NCI-H2107 (cell line): ENCODE measurements at regions not wholly inside any gene's neighbourhood (a gene's known extent, or its start where the extent isn't known, plus 50 kb on each side); places are given as distances from the start of the nearest gene placed in this dataset.
"Not testable (repeated sequence)": the region's sequence is repeated elsewhere in the genome, so short reads cannot be mapped to it uniquely, and the experiment has no call there.

Experiments
- DNase-seq: peaks from one replicate; lab custom pipeline; 2025; lab: John Stamatoyannopoulos, UW

GRCh38 chr4:28082686-28083390 is 1222.2 kb downstream of the STIM2 start:
- no peak for DNase-seq

- DNase-seq = no peak
Measured at GRCh38 chr4:28092610-28093009, 1232.0 kb downstream of the STIM2 start.

DNA sequence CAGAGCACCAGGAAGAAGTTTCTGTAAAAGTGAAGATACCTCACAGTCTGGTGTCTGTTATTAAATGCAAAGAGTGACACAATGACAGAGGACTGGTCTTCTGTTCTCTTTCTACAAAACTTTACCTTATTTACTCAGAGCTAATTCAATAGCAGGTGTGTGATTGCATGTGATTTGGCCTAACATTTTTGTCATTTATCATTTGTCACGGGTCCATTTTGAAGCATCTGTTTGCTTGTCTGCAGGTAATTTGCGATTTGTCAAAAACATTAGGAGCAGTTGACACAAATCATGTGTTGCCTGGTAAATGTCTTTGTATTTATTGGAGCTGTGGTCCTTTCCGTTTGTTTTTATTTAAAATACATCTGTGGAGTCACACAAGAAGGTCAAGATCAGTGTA is 1232.4 kb downstream of the STIM2 start:
- no peak for DNase-seq

GRCh38 chr4:28101583-28101982 is 1240.9 kb downstream of the STIM2 start:
- DNase-seq = no peak

- no peak for DNase-seq
Measured at GRCh38 chr4:28105271-28105859, 1244.7 kb downstream of the STIM2 start.

- DNase-seq = no peak
Measured at GRCh38 chr4:28106155-28106554, 1245.5 kb downstream of the STIM2 start.

GRCh38 chr4:28109801-28110200 is 1249.2 kb downstream of the STIM2 start:
- DNase-seq = no peak

DNA sequence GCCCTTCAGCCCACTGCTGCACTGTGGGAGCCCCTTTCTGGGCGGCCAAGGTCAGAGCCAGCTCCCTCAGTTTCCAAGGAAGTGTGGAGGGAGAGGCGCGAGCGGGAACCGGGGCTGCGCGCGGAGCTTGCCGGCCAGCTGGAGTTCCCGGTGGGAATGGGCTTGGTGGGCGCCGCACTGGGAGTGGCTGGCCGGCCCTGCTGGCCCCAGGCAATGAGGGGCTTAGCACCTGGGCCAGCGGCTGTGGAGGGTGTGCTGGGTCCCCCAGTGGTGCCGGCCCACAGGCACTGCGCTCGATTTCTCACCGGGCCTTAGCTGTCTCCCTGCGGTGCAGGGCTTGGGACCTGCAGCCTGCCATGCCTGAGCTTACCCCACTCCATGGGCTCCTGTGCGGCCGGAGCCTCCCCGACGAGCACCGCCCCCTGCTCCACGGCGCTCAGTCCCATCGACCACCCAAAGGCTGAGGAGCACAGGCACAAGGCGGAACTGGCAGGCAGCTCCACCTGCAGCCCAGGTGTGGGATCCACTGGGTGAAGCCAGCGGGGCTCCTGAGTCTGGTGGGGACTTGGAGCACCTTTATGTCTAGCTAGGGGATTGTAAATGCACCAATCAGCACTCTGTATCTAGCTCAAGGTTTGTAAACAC is 1252.2 kb downstream of the STIM2 start:
- DNase-seq = not testable (repeated sequence)

DNA sequence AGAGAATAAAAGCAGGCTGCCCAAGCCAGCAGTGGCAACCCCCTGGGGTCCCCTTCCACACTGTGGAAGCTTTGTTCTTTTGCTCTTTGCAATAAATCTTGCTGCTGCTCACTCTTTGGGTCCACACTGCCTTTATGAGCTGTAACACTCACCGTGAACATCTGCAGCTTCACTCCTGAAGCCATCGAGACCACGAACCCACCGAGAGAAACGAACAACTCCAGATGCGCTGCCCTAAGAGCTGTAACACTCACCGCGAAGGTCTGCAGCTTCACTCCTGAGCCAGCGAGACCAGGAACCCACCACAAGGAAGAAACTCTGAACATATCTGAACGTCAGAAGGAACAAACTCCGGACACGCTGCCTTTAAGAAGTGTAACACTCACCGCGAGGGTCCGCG is 1252.9 kb downstream of the STIM2 start:
- DNase-seq = not testable (repeated sequence)

- DNase-seq = not testable (repeated sequence)
Measured at GRCh38 chr4:28116526-28117083, 1256.0 kb downstream of the STIM2 start.

GRCh38 chr4:28117084-28117682 is 1256.5 kb downstream of the STIM2 start:
- no peak for DNase-seq

DNA sequence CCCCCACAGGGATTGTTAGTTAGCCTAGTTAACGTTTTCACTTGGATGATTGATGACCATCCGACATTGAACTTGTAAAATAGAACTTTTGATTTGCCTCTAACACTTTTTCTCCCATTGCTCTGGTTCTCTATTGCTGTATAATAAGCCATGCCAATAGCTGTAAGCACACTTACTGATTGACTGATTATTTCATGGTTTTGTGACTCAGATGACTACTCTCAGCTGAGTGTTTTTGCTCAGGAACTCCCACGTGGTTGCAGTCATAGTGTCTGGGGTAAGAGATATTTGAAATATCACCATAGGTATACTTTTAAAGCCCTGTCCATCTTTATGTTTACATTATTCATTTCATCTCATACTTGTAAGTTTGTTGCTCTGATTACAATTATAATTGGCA is 1285.5 kb downstream of the STIM2 start:
- DNase-seq = no peak

- DNase-seq = no peak
Measured at GRCh38 chr4:28148221-28148620, 1287.6 kb downstream of the STIM2 start.

DNA sequence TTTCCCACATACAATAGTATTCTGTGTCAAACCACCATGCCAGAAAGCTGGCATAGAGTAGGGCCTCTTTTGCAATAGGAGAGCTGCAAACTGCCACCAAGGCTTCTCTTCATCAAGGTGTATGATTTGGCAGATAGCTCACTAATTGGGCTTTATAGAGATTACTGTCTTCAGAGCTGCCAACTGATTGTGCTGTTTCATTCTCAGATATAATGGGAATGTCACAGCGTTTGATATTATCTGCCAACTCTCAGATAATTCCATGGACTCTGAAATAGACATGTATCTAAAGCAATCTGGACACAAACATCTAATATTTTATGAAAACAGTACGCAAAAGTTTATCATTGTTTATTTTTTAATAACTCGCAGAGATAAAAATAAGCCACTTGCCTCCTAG is 1289.1 kb downstream of the STIM2 start:
- no peak for DNase-seq

DNA sequence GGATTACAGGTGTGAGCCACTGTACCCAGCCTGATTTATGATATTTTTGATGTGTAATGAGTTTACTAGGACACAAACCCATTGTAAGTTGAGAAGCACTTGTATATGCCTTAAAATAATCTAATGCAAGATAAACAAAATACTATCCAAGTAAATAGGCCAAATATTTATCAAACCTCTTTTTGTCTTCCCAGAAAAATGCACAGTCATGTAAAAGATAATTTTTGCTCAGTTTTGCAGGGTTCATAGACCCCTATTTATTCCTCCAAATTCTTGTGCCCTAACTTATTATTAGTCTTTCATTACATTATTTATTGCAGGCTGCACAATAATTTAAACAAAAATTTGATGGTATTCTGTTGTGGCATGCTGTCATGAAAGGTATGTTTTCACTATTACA is 1290.7 kb downstream of the STIM2 start:
- no peak for DNase-seq

- no peak for DNase-seq
Measured at GRCh38 chr4:28167411-28167810, 1306.8 kb downstream of the STIM2 start.

- DNase-seq = no peak
Measured at GRCh38 chr4:28176942-28177341, 1316.3 kb downstream of the STIM2 start.

DNA sequence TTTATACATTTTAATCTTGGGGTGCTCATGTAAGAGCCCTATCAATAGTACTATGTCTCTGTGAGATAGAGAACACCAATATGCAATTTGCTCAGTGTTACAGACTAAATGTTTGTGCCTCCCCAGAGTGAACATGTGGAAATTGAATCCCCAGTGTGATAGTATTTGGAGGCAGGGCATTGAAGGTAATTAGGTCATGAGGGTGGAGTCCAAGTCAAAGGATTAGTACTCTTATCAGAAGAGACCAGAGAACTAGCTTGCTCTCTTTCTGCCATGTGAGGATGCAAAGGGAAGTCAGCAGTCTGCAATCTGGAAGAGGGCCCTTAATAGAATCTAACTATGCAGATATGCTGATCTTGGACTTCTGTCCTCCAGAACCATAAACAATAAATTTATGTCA is 1317.0 kb downstream of the STIM2 start:
- DNase-seq = no peak

- DNase-seq = no peak
Measured at GRCh38 chr4:28179126-28179525, 1318.5 kb downstream of the STIM2 start.

DNA sequence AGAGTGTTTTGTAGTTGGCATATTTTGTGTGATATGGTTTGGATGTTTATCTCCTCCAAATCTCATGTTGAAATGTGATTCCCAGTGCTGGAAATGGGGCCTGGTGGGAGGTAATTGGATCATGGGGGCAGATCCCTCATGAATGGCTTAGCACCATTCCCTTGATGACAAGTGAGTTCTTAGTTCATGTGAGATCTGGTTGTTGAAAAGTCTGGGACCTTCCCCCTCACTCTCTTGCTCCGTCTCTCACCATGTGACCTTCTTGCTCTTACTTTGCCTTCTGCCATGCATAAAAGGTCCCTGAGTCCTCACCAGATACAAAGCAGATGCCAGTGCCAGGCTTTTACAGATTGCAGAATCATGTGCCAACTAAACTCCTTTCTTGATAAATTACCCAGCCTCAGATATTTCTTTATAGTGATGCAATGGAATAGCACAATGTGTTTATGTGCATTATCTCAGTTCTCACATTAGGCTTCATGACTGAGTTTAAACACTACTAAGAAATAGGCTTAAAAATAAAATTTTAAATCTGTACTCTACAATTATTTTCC is 1348.8 kb downstream of the STIM2 start:
- no peak for DNase-seq

- DNase-seq = no peak
Measured at GRCh38 chr4:28211676-28212470, 1351.2 kb downstream of the STIM2 start.

- DNase-seq = no peak
Measured at GRCh38 chr4:28221536-28221935, 1360.9 kb downstream of the STIM2 start.
